Muscle of leg (tissue), 3 donors: ENCODE measurements at regions not wholly inside any gene's neighbourhood (a gene's known extent, or its start where the extent isn't known, plus 50 kb on each side); places are given as distances from the start of the nearest gene placed in this dataset.

Source experiments
- DNase-seq: peaks from one replicate; pipeline ENCODE4 v3.0.0; 2013
- H3K27ac ChIP-seq: one replicate; pipeline ENCODE4 v1.5.1; 2013; ENCODE audit warnings: mild to moderate bottlenecking, low read length, control low read depth
- H3K27me3 ChIP-seq: one replicate; pipeline ENCODE4 v1.6.1; 2013; ENCODE audit warnings: low read length; ENCODE audit not compliant: control insufficient read depth, insufficient read depth
- H3K36me3 ChIP-seq: one replicate; pipeline ENCODE4 v1.6.1; 2013; ENCODE audit warnings: low read length; ENCODE audit not compliant: control insufficient read depth, insufficient read depth
- H3K4me1 ChIP-seq: one replicate; pipeline ENCODE4 v1.6.1; 2013; ENCODE audit warnings: low read length; ENCODE audit not compliant: control insufficient read depth, insufficient read depth
- H3K4me3 ChIP-seq: one replicate; pipeline ENCODE4 v1.5.1; 2013; ENCODE audit warnings: low read length, control low read depth
- H3K9me3 ChIP-seq: replicated peaks from 2 replicates; pipeline ENCODE4 v1.6.1; 2013; ENCODE audit warnings: low read depth, low read length; ENCODE audit not compliant: control insufficient read depth
- WGBS: methylation state at CpG from one replicate; pipeline ENCODE4 v1.1.5; 2013; ENCODE audit warnings: missing lambda C conversion rate; ENCODE audit not compliant: insufficient coverage; 5-methylcytosine and 5-hydroxymethylcytosine counted together

GRCh38 chr14:101634850-101635748 lies 73.8 kb downstream of the DIO3 start:
- no peak for DNase-seq
- peaks cover 3% of the 10 kb centered on the region for H3K27me3 ChIP-seq
- H3K36me3 ChIP-seq = no peaks in the 10 kb centered on the region
- 81% methylated on average over 51 of the region's 56 CpGs for WGBS
- no peak overlapping the region for H3K27ac ChIP-seq
- no peaks in the 10 kb centered on the region for H3K9me3 ChIP-seq
- no peaks in the 10 kb centered on the region for H3K4me1 ChIP-seq
- H3K4me3 ChIP-seq = no peak overlapping the region

GRCh38 chr14:101635749-101636560 lies 74.7 kb downstream of the DIO3 start:
- H3K36me3 ChIP-seq = no peaks in the 10 kb centered on the region
- no peaks in the 10 kb centered on the region for H3K4me1 ChIP-seq
- H3K9me3 ChIP-seq = no peaks in the 10 kb centered on the region
- H3K27ac ChIP-seq = no peak overlapping the region
- DNase-seq = no peak
- no peak overlapping the region for H3K4me3 ChIP-seq
- WGBS = 70% methylated on average over 12 of the region's 18 CpGs
- peaks cover 3% of the 10 kb centered on the region for H3K27me3 ChIP-seq

GRCh38 chr14:101639241-101639833 lies 78.0 kb downstream of the DIO3 start:
- Histone ChIP-seq H3K4me1 (no peaks in the 10 kb centered on the region), H3K36me3 (no peaks in the 10 kb centered on the region), H3K4me3 (no peak overlapping the region), H3K27ac (no peak overlapping the region), H3K27me3 (peaks cover 3% of the 10 kb centered on the region), H3K9me3 (peaks cover 3% of the 10 kb centered on the region)
- no peak for DNase-seq
- 58% methylated on average over 2 of the region's 9 CpGs for WGBS

- Histone ChIP-seq H3K27ac (no peak overlapping the region), H3K36me3 (no peaks in the 10 kb centered on the region), H3K4me3 (no peak overlapping the region), H3K4me1 (no peaks in the 10 kb centered on the region), H3K27me3 (no peaks in the 10 kb centered on the region), H3K9me3 (peaks cover 3% of the 10 kb centered on the region)
- no CpG with 5 or more reads among the region's 6 CpGs for WGBS
- no peak for DNase-seq
Measured at GRCh38 chr14:101643651-101644050, 82.4 kb downstream of the DIO3 start.

- no peak overlapping the region for H3K27ac ChIP-seq
- DNase-seq = no peak
- WGBS = no CpG with 5 or more reads among the region's 2 CpGs
- H3K4me3 ChIP-seq = no peak overlapping the region
- H3K9me3 ChIP-seq = no peaks in the 10 kb centered on the region
- H3K36me3 ChIP-seq = no peaks in the 10 kb centered on the region
- peaks cover 2% of the 10 kb centered on the region for H3K27me3 ChIP-seq
- no peaks in the 10 kb centered on the region for H3K4me1 ChIP-seq
Measured at GRCh38 chr14:101654051-101654450, 92.8 kb downstream of the DIO3 start.

- Histone ChIP-seq H3K9me3 (no peaks in the 10 kb centered on the region), H3K27ac (no peak overlapping the region), H3K4me3 (no peak overlapping the region), H3K4me1 (no peaks in the 10 kb centered on the region), H3K27me3 (peaks cover 4% of the 10 kb centered on the region), H3K36me3 (no peaks in the 10 kb centered on the region)
- DNase-seq = no peak
Measured at GRCh38 chr14:101657372-101657771, 96.1 kb downstream of the DIO3 start.

GRCh38 chr14:101665478-101666078 lies 95.9 kb upstream of the PPP2R5C start:
- Histone ChIP-seq H3K9me3 (peaks cover 6% of the 10 kb centered on the region), H3K4me1 (no peaks in the 10 kb centered on the region), H3K36me3 (no peaks in the 10 kb centered on the region), H3K27me3 (peaks cover 13% of the 10 kb centered on the region), H3K27ac (no peak overlapping the region), H3K4me3 (no peak overlapping the region)
- WGBS = 86% methylated on average over 1 of the region's 3 CpGs
- peak; percentile 40 for DNase-seq

- Histone ChIP-seq H3K4me1 (no peaks in the 10 kb centered on the region), H3K4me3 (no peak overlapping the region), H3K36me3 (no peaks in the 10 kb centered on the region), H3K9me3 (peaks cover 6% of the 10 kb centered on the region), H3K27me3 (peaks cover 13% of the 10 kb centered on the region), H3K27ac (no peak overlapping the region)
- 86% methylated on average over 16 of the region's 16 CpGs for WGBS
- no peak for DNase-seq
Measured at GRCh38 chr14:101666264-101666663, 95.2 kb upstream of the PPP2R5C start.

- Histone ChIP-seq H3K27me3 (peaks cover 13% of the 10 kb centered on the region), H3K27ac (no peak overlapping the region), H3K36me3 (no peaks in the 10 kb centered on the region), H3K9me3 (peaks cover 6% of the 10 kb centered on the region), H3K4me3 (no peak overlapping the region), H3K4me1 (no peaks in the 10 kb centered on the region)
- DNase-seq = no peak
Measured at GRCh38 chr14:101669629-101670028, 91.9 kb upstream of the PPP2R5C start.

GRCh38 chr14:101673873-101674272 lies 87.6 kb upstream of the PPP2R5C start:
- no peaks in the 10 kb centered on the region for H3K27me3 ChIP-seq
- H3K36me3 ChIP-seq = no peaks in the 10 kb centered on the region
- WGBS = 56% methylated on average over 3 of the region's 5 CpGs
- no peak overlapping the region for H3K27ac ChIP-seq
- DNase-seq = no peak
- H3K4me3 ChIP-seq = no peak overlapping the region
- no peaks in the 10 kb centered on the region for H3K4me1 ChIP-seq
- peaks cover 6% of the 10 kb centered on the region for H3K9me3 ChIP-seq
